Astrocyte (in vitro differentiated cells and primary cell): ENCODE measurements at regions not wholly inside any gene's neighbourhood (a gene's known extent, or its start where the extent isn't known, plus 50 kb on each side); places are given as distances from the start of the nearest gene placed in this dataset.

Experiments
- DNase-seq: peaks from one replicate; pipeline ENCODE4 v3.0.0-alpha.2; 2010; ENCODE audit warnings: low read depth
- FAIRE-seq: peaks from 2 replicates; lab custom pipeline; 2011; peaks lifted over from hg19 to GRCh38; lab: Jason Lieb, UNC
- H2AFZ ChIP-seq: 2 replicates; pipeline ENCODE4 v1.6.0; 2012; ENCODE audit warnings: low read depth, low read length, inconsistent platforms
- H3K27ac ChIP-seq: 2 replicates; pipeline ENCODE4 v1.5.1; 2011; ENCODE audit warnings: low read depth, low read length, inconsistent platforms
- H3K27me3 ChIP-seq: 2 replicates; pipeline ENCODE4 v1.6.0; 2011; ENCODE audit warnings: low read length, inconsistent platforms; ENCODE audit not compliant: insufficient read depth
- H3K36me3 ChIP-seq: 2 replicates; pipeline ENCODE4 v1.5.1; 2011; ENCODE audit warnings: low read length, inconsistent platforms; ENCODE audit not compliant: insufficient read depth
- H3K4me1 ChIP-seq: 2 replicates; pipeline ENCODE4 v1.5.1; 2011; ENCODE audit warnings: low read length, inconsistent platforms; ENCODE audit not compliant: insufficient read depth
- H3K4me2 ChIP-seq: 2 replicates; pipeline ENCODE4 v1.6.0; 2012; ENCODE audit warnings: low read length, inconsistent platforms
- H3K4me3 ChIP-seq: 2 replicates; pipeline ENCODE4 v1.5.1; 2011; ENCODE audit warnings: low read depth, mild to moderate bottlenecking, low read length, inconsistent platforms; ENCODE audit not compliant: insufficient read depth
- H3K79me2 ChIP-seq: 2 replicates; pipeline ENCODE4 v1.6.0; 2012; ENCODE audit warnings: mild to moderate bottlenecking, low read length, inconsistent platforms; ENCODE audit not compliant: insufficient read depth
- H3K9ac ChIP-seq: 2 replicates; pipeline ENCODE4 v1.6.0; 2012; ENCODE audit warnings: mild to moderate bottlenecking, low read length, inconsistent platforms
- H3K9me3 ChIP-seq: 2 replicates; pipeline ENCODE4 v1.5.1; 2012; ENCODE audit warnings: low read depth, mild to moderate bottlenecking, low read length, inconsistent platforms; ENCODE audit not compliant: insufficient read depth
- H4K20me1 ChIP-seq: 2 replicates; pipeline ENCODE4 v1.6.0; 2012; ENCODE audit warnings: low read length, inconsistent platforms; ENCODE audit not compliant: insufficient read depth
- H3K27ac Mint-ChIP-seq: one replicate; pipeline ENCODE4 v1.8.0; 2021; ENCODE audit warnings: mild to moderate bottlenecking, mixed read lengths; ENCODE audit not compliant: unreplicated experiment
- H3K27me3 Mint-ChIP-seq: one replicate; pipeline ENCODE4 v1.8.0; 2021; ENCODE audit warnings: low read depth, mixed read lengths; ENCODE audit not compliant: unreplicated experiment
- H3K36me3 Mint-ChIP-seq: one replicate; pipeline ENCODE4 v1.8.0; 2021; ENCODE audit warnings: low read depth, mixed read lengths; ENCODE audit not compliant: unreplicated experiment
- H3K4me1 Mint-ChIP-seq: one replicate; pipeline ENCODE4 v1.8.0; 2021; ENCODE audit warnings: low read depth, mixed read lengths; ENCODE audit not compliant: unreplicated experiment
- H3K4me3 Mint-ChIP-seq: one replicate; pipeline ENCODE4 v1.8.0; 2021; ENCODE audit warnings: mild to moderate bottlenecking, moderate library complexity, mixed read lengths; ENCODE audit not compliant: unreplicated experiment
- H3K9me3 Mint-ChIP-seq: one replicate; pipeline ENCODE4 v1.8.0; 2021; ENCODE audit warnings: mild to moderate bottlenecking, mixed read lengths; ENCODE audit not compliant: unreplicated experiment
- CTCF ChIP-seq: IDR thresholded peaks from 2 replicates; pipeline ENCODE4 v1.5.1; 2011; ENCODE audit warnings: low read depth, mild to moderate bottlenecking, inconsistent platforms, low read length, moderate library complexity; ENCODE audit not compliant: insufficient read depth
- EZH2 ChIP-seq: IDR thresholded peaks from 2 replicates; pipeline ENCODE4 v1.6.1; 2012; ENCODE audit warnings: mild to moderate bottlenecking, low read length, inconsistent platforms; ENCODE audit not compliant: insufficient read depth

GRCh38 chr3:90145094-90145860 is 1037.9 kb downstream of the EPHA3 start:
- Histone ChIP-seq H3K27me3 (no peaks in the 10 kb centered on the region), H3K4me1 (no peaks in the 10 kb centered on the region), H3K36me3 (no peaks in the 10 kb centered on the region), H4K20me1 (no peaks in the 10 kb centered on the region), H3K4me3 (no peak overlapping the region), H2AFZ (no peak overlapping the region), H3K4me2 (no peak overlapping the region), H3K27ac (no peak overlapping the region), H3K9me3 (no peaks in the 10 kb centered on the region), H3K9ac (no peak overlapping the region), H3K79me2 (no peaks in the 10 kb centered on the region)
- Mint-ChIP-seq H3K9me3 (no peaks in the 10 kb centered on the region), H3K36me3 (no peaks in the 10 kb centered on the region), H3K27me3 (no peaks in the 10 kb centered on the region), H3K4me3 (no peak overlapping the region), H3K27ac (no peak overlapping the region), H3K4me1 (peaks cover 5% of the 10 kb centered on the region)
- no peak for DNase-seq
- no peak for FAIRE-seq
- TF ChIP-seq EZH2 (no peak), CTCF (no peak)

GRCh38 chr3:90180096-90180495 is 1072.7 kb downstream of the EPHA3 start:
- Mint-ChIP-seq H3K27ac (no peak overlapping the region), H3K36me3 (no peaks in the 10 kb centered on the region), H3K4me3 (no peak overlapping the region), H3K4me1 (peaks cover 7% of the 10 kb centered on the region), H3K9me3 (peaks cover 3% of the 10 kb centered on the region), H3K27me3 (no peaks in the 10 kb centered on the region)
- no peak overlapping the region for H2AFZ ChIP-seq
- DNase-seq = no peak
- H3K79me2 ChIP-seq = no peaks in the 10 kb centered on the region
- H3K4me1 ChIP-seq = no peaks in the 10 kb centered on the region
- H3K4me3 ChIP-seq = no peak overlapping the region
- H3K4me2 ChIP-seq = no peak overlapping the region
- no peaks in the 10 kb centered on the region for H3K36me3 ChIP-seq
- FAIRE-seq = no peak
- H4K20me1 ChIP-seq = no peaks in the 10 kb centered on the region
- no peaks in the 10 kb centered on the region for H3K27me3 ChIP-seq
- TF ChIP-seq CTCF = no peak
- TF ChIP-seq EZH2 = no peak
- H3K27ac ChIP-seq = no peak overlapping the region
- no peaks in the 10 kb centered on the region for H3K9me3 ChIP-seq
- H3K9ac ChIP-seq = no peak overlapping the region

GRCh38 chr3:90180543-90180942 is 1073.1 kb downstream of the EPHA3 start:
- H3K27ac Mint-ChIP-seq = no peak overlapping the region
- H3K4me3 Mint-ChIP-seq = no peak overlapping the region
- Histone ChIP-seq H3K27ac (no peak overlapping the region), H3K27me3 (no peaks in the 10 kb centered on the region), H3K9ac (no peak overlapping the region), H3K9me3 (no peaks in the 10 kb centered on the region), H3K4me1 (no peaks in the 10 kb centered on the region), H4K20me1 (no peaks in the 10 kb centered on the region), H3K36me3 (no peaks in the 10 kb centered on the region), H3K4me3 (no peak overlapping the region), H2AFZ (no peak overlapping the region), H3K4me2 (no peak overlapping the region), H3K79me2 (no peaks in the 10 kb centered on the region)
- DNase-seq (no peak), FAIRE-seq (no peak)
- H3K9me3 Mint-ChIP-seq = peaks cover 3% of the 10 kb centered on the region
- TF ChIP-seq EZH2 = no peak
- no peak for TF ChIP-seq CTCF
- H3K4me1 Mint-ChIP-seq = peaks cover 7% of the 10 kb centered on the region
- no peaks in the 10 kb centered on the region for H3K36me3 Mint-ChIP-seq
- H3K27me3 Mint-ChIP-seq = no peaks in the 10 kb centered on the region
